Subcutaneous abdominal adipose tissue (tissue), 5 donors: ENCODE measurements at regions not wholly inside any gene's neighbourhood (a gene's known extent, or its start where the extent isn't known, plus 50 kb on each side); places are given as distances from the start of the nearest gene placed in this dataset.

Source experiments
- H3K27ac ChIP-seq: one replicate; pipeline ENCODE4 v1.7.0; 2013; ENCODE audit warnings: low read depth, mild to moderate bottlenecking, inconsistent platforms, low read length, moderate library complexity
- H3K27me3 ChIP-seq, 5 donors: one replicate each; pipeline ENCODE4 v1.7.0; 2013; ENCODE audit warnings: low read length in 5 of 5, inconsistent platforms in 1 of 5; ENCODE audit not compliant: control insufficient read depth in 5 of 5, insufficient read depth in 4 of 5
- H3K36me3 ChIP-seq, 5 donors: one replicate each; pipeline ENCODE4 v1.7.0; 2013; ENCODE audit warnings: low read length in 5 of 5; ENCODE audit not compliant: control insufficient read depth in 5 of 5, insufficient read depth in 5 of 5
- H3K4me1 ChIP-seq, 5 donors: one replicate each; pipeline ENCODE4 v1.7.0; 2013; ENCODE audit warnings: low read length in 5 of 5, mild to moderate bottlenecking in 3 of 5, moderate library complexity in 1 of 5; ENCODE audit not compliant: control insufficient read depth in 5 of 5, insufficient read depth in 5 of 5
- H3K4me3 ChIP-seq, 5 donors: one replicate each; pipeline ENCODE4 v1.7.0; 2013; ENCODE audit warnings: low read length in 5 of 5, low read depth in 1 of 5
- H3K9ac ChIP-seq, 5 donors: one replicate each; pipeline ENCODE4 v1.7.0; 2013; ENCODE audit warnings: low read length in 5 of 5, mild to moderate bottlenecking in 4 of 5, moderate library complexity in 3 of 5
- H3K9me3 ChIP-seq, 5 donors: one replicate each; pipeline ENCODE4 v1.7.0; 2013; ENCODE audit warnings: low read length in 5 of 5; ENCODE audit not compliant: control insufficient read depth in 5 of 5
- donor health status: healthy.
- donor health status: healthy.
- donor health status: healthy.
- donor health status: healthy.
- donor health status: healthy.

GRCh38 chr4:137193564-137193963 is 338.7 kb downstream of the PCDH18 start:
- Histone ChIP-seq H3K27me3 (no peaks in the 10 kb centered on the region), H3K4me1 (peaks cover 0 to 5% (median 0%) of the 10 kb centered on the region in 5 donors), H3K9me3 (no peaks in the 10 kb centered on the region), H3K27ac (no peak overlapping the region), H3K4me3 (no peak overlapping the region), H3K9ac (no peak overlapping the region), H3K36me3 (no peaks in the 10 kb centered on the region)

GRCh38 chr4:137181293-137181899 is 350.9 kb downstream of the PCDH18 start:
- H3K4me3 ChIP-seq = no peak overlapping the region
- peaks cover 0 to 4% (median 0%) of the 10 kb centered on the region in 5 donors for H3K9me3 ChIP-seq
- H3K4me1 ChIP-seq = no peaks in the 10 kb centered on the region
- no peaks in the 10 kb centered on the region for H3K36me3 ChIP-seq
- H3K9ac ChIP-seq = no peak overlapping the region
- H3K27ac ChIP-seq = no peak overlapping the region
- H3K27me3 ChIP-seq = no peaks in the 10 kb centered on the region

- no peaks in the 10 kb centered on the region for H3K4me1 ChIP-seq
- no peaks in the 10 kb centered on the region for H3K27me3 ChIP-seq
- no peaks in the 10 kb centered on the region for H3K36me3 ChIP-seq
- H3K9ac ChIP-seq = no peak overlapping the region
- H3K27ac ChIP-seq = no peak overlapping the region
- H3K9me3 ChIP-seq = peaks cover 0 to 4% (median 0%) of the 10 kb centered on the region in 5 donors
- no peak overlapping the region for H3K4me3 ChIP-seq
Observed at GRCh38 chr4:137180349-137180748, 351.9 kb downstream of the PCDH18 start.

GRCh38 chr4:137156807-137157206 is 375.5 kb downstream of the PCDH18 start:
- Histone ChIP-seq H3K9me3 (no peaks in the 10 kb centered on the region), H3K36me3 (no peaks in the 10 kb centered on the region), H3K27me3 (no peaks in the 10 kb centered on the region), H3K4me1 (no peaks in the 10 kb centered on the region), H3K9ac (no peak overlapping the region), H3K27ac (no peak overlapping the region), H3K4me3 (no peak overlapping the region)

- no peak overlapping the region for H3K9ac ChIP-seq
- no peaks in the 10 kb centered on the region for H3K27me3 ChIP-seq
- no peak overlapping the region for H3K4me3 ChIP-seq
- no peaks in the 10 kb centered on the region for H3K36me3 ChIP-seq
- no peak overlapping the region for H3K27ac ChIP-seq
- no peaks in the 10 kb centered on the region for H3K9me3 ChIP-seq
- no peaks in the 10 kb centered on the region for H3K4me1 ChIP-seq
Observed at GRCh38 chr4:137156054-137156453, 376.2 kb downstream of the PCDH18 start.

GRCh38 chr4:137131201-137131600 is 401.1 kb downstream of the PCDH18 start:
- Histone ChIP-seq H3K27ac (no peak overlapping the region), H3K9ac (no peak overlapping the region), H3K27me3 (no peaks in the 10 kb centered on the region), H3K36me3 (no peaks in the 10 kb centered on the region), H3K9me3 (no peaks in the 10 kb centered on the region), H3K4me3 (no peak overlapping the region), H3K4me1 (no peaks in the 10 kb centered on the region)

GRCh38 chr4:137129845-137130244 is 402.4 kb downstream of the PCDH18 start:
- no peaks in the 10 kb centered on the region for H3K36me3 ChIP-seq
- no peaks in the 10 kb centered on the region for H3K9me3 ChIP-seq
- H3K27ac ChIP-seq = no peak overlapping the region

GRCh38 chr4:137129441-137129840 is 402.9 kb downstream of the PCDH18 start:
- H3K9ac ChIP-seq = no peak overlapping the region
- H3K36me3 ChIP-seq = no peaks in the 10 kb centered on the region
- no peak overlapping the region for H3K27ac ChIP-seq
- H3K4me3 ChIP-seq = no peak overlapping the region
- no peaks in the 10 kb centered on the region for H3K9me3 ChIP-seq
- no peaks in the 10 kb centered on the region for H3K27me3 ChIP-seq
- peaks cover 0 to 4% (median 0%) of the 10 kb centered on the region in 5 donors for H3K4me1 ChIP-seq

More at GRCh38 chr4:137129845-137130244, 402.4 kb downstream of the PCDH18 start:
- Histone ChIP-seq H3K4me1 (peaks cover 0 to 4% (median 0%) of the 10 kb centered on the region in 5 donors), H3K4me3 (no peak overlapping the region), H3K27me3 (no peaks in the 10 kb centered on the region), H3K9ac (no peak overlapping the region)

- no peaks in the 10 kb centered on the region for H3K9me3 ChIP-seq
- H3K36me3 ChIP-seq = no peaks in the 10 kb centered on the region
- no peaks in the 10 kb centered on the region for H3K27me3 ChIP-seq
- peaks cover 0 to 4% (median 0%) of the 10 kb centered on the region in 5 donors for H3K4me1 ChIP-seq
- H3K4me3 ChIP-seq = peak overlapping the region; percentile 53 to 81 (median 57)
- no peak overlapping the region for H3K27ac ChIP-seq
- H3K9ac ChIP-seq = peak overlapping the region in 2 of 5 donors; percentile 32 to 57
Observed at GRCh38 chr4:137125011-137125410, 407.3 kb downstream of the PCDH18 start.

GRCh38 chr4:137124278-137124932 is 407.9 kb downstream of the PCDH18 start:
- no peaks in the 10 kb centered on the region for H3K9me3 ChIP-seq
- peak overlapping the region; percentile 53 to 81 (median 57) for H3K4me3 ChIP-seq

More at GRCh38 chr4:137124278-137124932, 407.9 kb downstream of the PCDH18 start:
- peak overlapping the region in 2 of 5 donors; percentile 32 to 57 for H3K9ac ChIP-seq
- no peaks in the 10 kb centered on the region for H3K36me3 ChIP-seq
- no peaks in the 10 kb centered on the region for H3K27me3 ChIP-seq
- H3K27ac ChIP-seq = no peak overlapping the region
- H3K4me1 ChIP-seq = peaks cover 0 to 4% (median 0%) of the 10 kb centered on the region in 5 donors
